Adrenal gland (tissue), 5 donors: ENCODE measurements at regions not wholly inside any gene's neighbourhood (a gene's known extent, or its start where the extent isn't known, plus 50 kb on each side); places are given as distances from the start of the nearest gene placed in this dataset.

ENCODE experiments used
- CTCF ChIP-seq, 6 experiments: fragments of 450-650 bp in 4 of 6; fragments of 200-600 bp in 2 of 6; sonication (generic) in 1 of 6; IDR thresholded peaks; 1 replicate in 5 of 6; 2 replicates in 1 of 6; pipeline versions ENCODE4 v1.5.1 to v1.8.0; 2016 to 2021; ENCODE audit warnings: antibody characterized with exemption in 6 of 6, mild to moderate bottlenecking in 2 of 6, moderate library complexity in 1 of 6
- POLR2A ChIP-seq, 2 donors: fragments of 450-650 bp; IDR thresholded peaks; one replicate each; pipeline ENCODE4 v1.6.1; 2017; ENCODE audit warnings: antibody characterized with exemption in 2 of 2, mild to moderate bottlenecking in 2 of 2, moderate library complexity in 1 of 2
- donor health status: DM: no; HTN: no; CAD: no.

GRCh38 chr3:160159806-160160205 is 65.4 kb upstream of the C3orf80 start:
- TF ChIP-seq CTCF (IDR thresholded peaks at IDR 0.05) (no peak), POLR2A (IDR thresholded peaks at IDR 0.05) (no peak)
